RWPE1 (cell line): ENCODE measurements at regions not wholly inside any gene's neighbourhood (a gene's known extent, or its start where the extent isn't known, plus 50 kb on each side); places are given as distances from the start of the nearest gene placed in this dataset.

Experiments
- CTCF ChIA-PET: fragments of 350-600 bp; sonication (Branson Sonifier 250); formaldehyde crosslinking; extraction: SDS; loops from one replicate; lab custom pipeline; 2021; lab: Yijun Ruan, JAX
- POLR2A ChIA-PET: fragments of 400-600 bp; formaldehyde crosslinking; extraction: SDS; loops from one replicate; lab custom pipeline; 2020; ENCODE audit warnings: antibody characterized with exemption; ENCODE audit not compliant: low non-redundant PET; lab: Yijun Ruan, JAX
- DNase-seq: peaks from one replicate; pipeline ENCODE4 v3.0.0; 2012; ENCODE audit warnings: low spot score
- H3K27ac ChIP-seq: fragments of 450-650 bp; 2 replicates; pipeline ENCODE4 v1.5.1; 2017
- CTCF ChIP-seq: fragments of 450-650 bp; conservative IDR thresholded peaks from 2 replicates; pipeline ENCODE4 v1.5.1; 2017; ENCODE audit warnings: low read depth, mild to moderate bottlenecking

GRCh38 chr13:47350334-47351124 is 453.7 kb upstream of the HTR2A start:
- H3K27ac ChIP-seq: no peak overlapping the region
- TF ChIP-seq CTCF: no peak
- CTCF ChIA-PET: no interaction called here
- POLR2A ChIA-PET: no interaction called here
- DNase-seq: no peak

GRCh38 chr13:47349211-47349610 is 452.4 kb upstream of the HTR2A start:
- ChIA-PET POLR2A (no interaction called here), CTCF (no interaction called here)
- no peak for TF ChIP-seq CTCF
- DNase-seq: no peak
- H3K27ac ChIP-seq: no peak overlapping the region

GRCh38 chr13:47337781-47338507 is 441.1 kb upstream of the HTR2A start:
- CTCF ChIA-PET: no interaction called here
- POLR2A ChIA-PET: no interaction called here
- TF ChIP-seq CTCF: no peak

GRCh38 chr13:47334173-47334572 is 437.3 kb upstream of the HTR2A start:
- no peak for DNase-seq
- ChIA-PET CTCF (no interaction called here), POLR2A (no interaction called here)
- TF ChIP-seq CTCF: no peak
- H3K27ac ChIP-seq: no peak overlapping the region

More at GRCh38 chr13:47337781-47338507, 441.1 kb upstream of the HTR2A start:
- H3K27ac ChIP-seq: no peak overlapping the region
- DNase-seq: no peak

- ChIA-PET POLR2A (no interaction called here), CTCF (no interaction called here)
- no peak for DNase-seq
- no peak overlapping the region for H3K27ac ChIP-seq
- no peak for TF ChIP-seq CTCF
Measured at GRCh38 chr13:47332149-47332548, 435.3 kb upstream of the HTR2A start.

- ChIA-PET CTCF (no interaction called here), POLR2A (no interaction called here)
- no peak for DNase-seq
- TF ChIP-seq CTCF: no peak
- no peak overlapping the region for H3K27ac ChIP-seq
Measured at GRCh38 chr13:47330031-47330430, 433.2 kb upstream of the HTR2A start.
